ENCODE measurements at regions not wholly inside any gene's neighbourhood (a gene's known extent, or its start where the extent isn't known, plus 50 kb on each side); places are given as distances from the start of the nearest gene placed in this dataset.

DNA sequence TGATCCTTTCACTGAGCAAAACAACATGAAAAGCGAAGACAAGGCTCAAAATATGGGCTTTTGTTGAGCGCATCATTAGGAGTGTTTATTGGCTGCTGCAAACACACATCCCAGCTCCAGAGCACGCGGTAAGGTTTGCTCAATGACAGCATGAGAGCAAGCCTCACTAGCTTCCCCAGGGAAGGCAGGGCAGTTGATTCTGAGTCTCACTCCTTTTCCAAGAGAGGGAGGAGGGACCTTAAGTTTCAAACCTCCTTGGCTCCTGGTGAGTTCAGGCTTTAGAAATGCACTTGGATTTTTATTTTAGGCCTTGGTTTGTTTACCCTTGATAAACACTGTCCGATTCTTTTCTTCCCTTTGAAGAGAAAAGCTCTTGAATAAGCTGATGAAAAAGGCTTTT lies 69.1 kb upstream of the CACNA2D3 start:
- no peaks in the 10 kb centered on the region for H3K23me2 ChIP-seq (ENCODE audit: low read depth, low read length)
- H3K4ac ChIP-seq (replicated peaks; ENCODE audit: insufficient read length, low read depth, low read length) = no peak overlapping the region
- H2BK15ac ChIP-seq (ENCODE audit: low read length) = no peak overlapping the region
- no peaks in the 10 kb centered on the region for H3K36me3 ChIP-seq (ENCODE audit: control insufficient read depth in 2 of 4, insufficient read depth in 4 of 4, low read length in 3 of 4)
- no peak overlapping the region for H2BK12ac ChIP-seq (ENCODE audit: low read depth, low read length)
- no peak for DNase-seq (ENCODE audit: low read depth in 1 of 2, low spot score in 2 of 2)
- ChIA-PET CTCF (ENCODE audit: partially characterized antibody) (interaction anchor here (0.6 to 1.4 kb wide), 2 partner anchors 13 to 461 kb away, joined by 3 to 4 read pairs; no protein-coding TSS in a partner anchor), POLR2A (ENCODE audit: partially characterized antibody) (no interaction called here)
- H2AK5ac ChIP-seq (ENCODE audit: low read depth, low read length) = no peak overlapping the region
- no peaks in the 10 kb centered on the region for H3K79me2 ChIP-seq (ENCODE audit: control insufficient read depth in 1 of 2, insufficient read depth in 2 of 2, low read length in 2 of 2)
- H3K18ac ChIP-seq (ENCODE audit: extremely low read depth, low read length) = no peak overlapping the region
- peaks cover 0 to 3% (median 0%) of the 10 kb centered on the region in 4 experiments; a peak in 2 of 7 replicates for H3K4me1 ChIP-seq (replicated peaks in 1 of 4; ENCODE audit: control insufficient read depth in 3 of 4, insufficient read depth in 4 of 4, low read length in 3 of 4)
- peak overlapping the region; percentile 42; the same call in 1 of the 2 replicates for H2AFZ ChIP-seq (ENCODE audit: low read length)
- no peak overlapping the region for H3K4me3 ChIP-seq (ENCODE audit: extremely low read depth in 1 of 4, insufficient read depth in 2 of 4, low read depth in 3 of 4, low read length in 4 of 4)
- no peak overlapping the region for H3K4me2 ChIP-seq (ENCODE audit: insufficient read depth in 1 of 2, low read depth in 2 of 2, low read length in 2 of 2)
- 79% methylated on average over 5 of the region's 5 CpGs; no CpG with 5 or more reads in 1 of the 2 experiments for WGBS, 2 experiments (ENCODE audit: extremely low coverage in 1 of 2, insufficient coverage in 1 of 2, insufficient read length in 1 of 2, insufficient replicate concordance in 2 of 2, low coverage in 1 of 2, low lambda C conversion rate in 2 of 2, missing lambda C conversion rate in 1 of 2)
- no peaks in the 10 kb centered on the region for H3K27me3 ChIP-seq (replicated peaks in 1 of 4; ENCODE audit: control insufficient read depth in 3 of 4, extremely low read depth in 1 of 4, insufficient read depth in 3 of 4, low read length in 3 of 4)
- H2BK20ac ChIP-seq (ENCODE audit: low read length) = no peak overlapping the region
- H2BK120ac ChIP-seq (replicated peaks; ENCODE audit: low read depth, low read length) = no peak overlapping the region
- no peaks in the 10 kb centered on the region for H4K20me1 ChIP-seq (replicated peaks in 1 of 2; ENCODE audit: control insufficient read depth in 1 of 2, insufficient read depth in 2 of 2, low read length in 2 of 2)
- no peak overlapping the region for H4K8ac ChIP-seq (ENCODE audit: extremely low read depth, insufficient read depth, low read length)
- no peak overlapping the region for H3K56ac ChIP-seq (replicated peaks; ENCODE audit: insufficient read length, low read depth, low read length)
- H2BK5ac ChIP-seq (ENCODE audit: low read depth, low read length) = no peak overlapping the region
- H3K9me3 ChIP-seq (ENCODE audit: insufficient read depth in 2 of 2, low read depth in 1 of 2, low read length in 1 of 2) = no peaks in the 10 kb centered on the region
- H4K91ac ChIP-seq (replicated peaks; ENCODE audit: insufficient read length, low read length) = no peak overlapping the region
- no peaks in the 10 kb centered on the region for H3K79me1 ChIP-seq (ENCODE audit: low read depth, low read length)
- H3K27ac ChIP-seq (ENCODE audit: low read depth, low read length) = no peak overlapping the region
- no peak overlapping the region for H4K5ac ChIP-seq (ENCODE audit: insufficient read length, low read depth, low read length)
- no peak overlapping the region for H3K9ac ChIP-seq (replicated peaks in 1 of 4; ENCODE audit: extremely low read depth in 1 of 4, low read depth in 3 of 4, low read length in 3 of 4)
- H3K23ac ChIP-seq (ENCODE audit: insufficient read length) = no peak overlapping the region
- no peak for FAIRE-seq
- H3K14ac ChIP-seq (ENCODE audit: insufficient read length) = no peak overlapping the region
- TF ChIP-seq CEBPB (IDR thresholded peaks at IDR 0.05; ENCODE audit: low read depth, low read length) (no peak), TAF1 (IDR thresholded peaks at IDR 0.05; ENCODE audit: low read depth, low read length) (no peak), SIX5 (IDR thresholded peaks at IDR 0.05; ENCODE audit: low read depth, low read length) (no peak), TBP (IDR thresholded peaks at IDR 0.05; ENCODE audit: low read depth, low read length) (no peak), CHD1 (IDR thresholded peaks at IDR 0.05; ENCODE audit: low read depth, low read length) (no peak), CHD2 (IDR thresholded peaks at IDR 0.05; ENCODE audit: low read length) (no peak), SP4 (IDR thresholded peaks at IDR 0.05; ENCODE audit: low read length) (no peak), ZNF274 (IDR thresholded peaks at IDR 0.05; ENCODE audit: borderline replicate concordance, extremely low read depth, low read length) (no peak), BACH1 (IDR thresholded peaks at IDR 0.05; ENCODE audit: low read length) (no peak), TEAD4 (IDR thresholded peaks at IDR 0.05; ENCODE audit: low read depth, low read length) (no peak), CTBP2 (IDR thresholded peaks at IDR 0.05; ENCODE audit: borderline replicate concordance, insufficient read depth, insufficient read length, low read length) (no peak)
- TF ChIP-seq, protein P1, sequence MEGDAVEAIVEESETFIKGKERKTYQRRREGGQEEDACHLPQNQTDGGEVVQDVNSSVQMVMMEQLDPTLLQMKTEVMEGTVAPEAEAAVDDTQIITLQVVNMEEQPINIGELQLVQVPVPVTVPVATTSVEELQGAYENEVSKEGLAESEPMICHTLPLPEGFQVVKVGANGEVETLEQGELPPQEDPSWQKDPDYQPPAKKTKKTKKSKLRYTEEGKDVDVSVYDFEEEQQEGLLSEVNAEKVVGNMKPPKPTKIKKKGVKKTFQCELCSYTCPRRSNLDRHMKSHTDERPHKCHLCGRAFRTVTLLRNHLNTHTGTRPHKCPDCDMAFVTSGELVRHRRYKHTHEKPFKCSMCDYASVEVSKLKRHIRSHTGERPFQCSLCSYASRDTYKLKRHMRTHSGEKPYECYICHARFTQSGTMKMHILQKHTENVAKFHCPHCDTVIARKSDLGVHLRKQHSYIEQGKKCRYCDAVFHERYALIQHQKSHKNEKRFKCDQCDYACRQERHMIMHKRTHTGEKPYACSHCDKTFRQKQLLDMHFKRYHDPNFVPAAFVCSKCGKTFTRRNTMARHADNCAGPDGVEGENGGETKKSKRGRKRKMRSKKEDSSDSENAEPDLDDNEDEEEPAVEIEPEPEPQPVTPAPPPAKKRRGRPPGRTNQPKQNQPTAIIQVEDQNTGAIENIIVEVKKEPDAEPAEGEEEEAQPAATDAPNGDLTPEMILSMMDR (IDR thresholded peaks at IDR 0.05; ENCODE audit: control extremely low read depth in 1 of 3, insufficient read depth in 1 of 3, low read depth in 1 of 3, low read length in 3 of 3) = no peak
- TF ChIP-seq, protein P2, sequence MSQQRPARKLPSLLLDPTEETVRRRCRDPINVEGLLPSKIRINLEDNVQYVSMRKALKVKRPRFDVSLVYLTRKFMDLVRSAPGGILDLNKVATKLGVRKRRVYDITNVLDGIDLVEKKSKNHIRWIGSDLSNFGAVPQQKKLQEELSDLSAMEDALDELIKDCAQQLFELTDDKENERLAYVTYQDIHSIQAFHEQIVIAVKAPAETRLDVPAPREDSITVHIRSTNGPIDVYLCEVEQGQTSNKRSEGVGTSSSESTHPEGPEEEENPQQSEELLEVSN (IDR thresholded peaks at IDR 0.05) = no peak

All from H1 (cell line).